Thyroid gland (tissue), 4 donors: ENCODE measurements at regions not wholly inside any gene's neighbourhood (a gene's known extent, or its start where the extent isn't known, plus 50 kb on each side); places are given as distances from the start of the nearest gene placed in this dataset.

Experiments used
- CTCF ChIP-seq, 6 experiments: fragments of 200-600 bp in 3 of 6; fragments of 450-650 bp in 3 of 6; sonication (generic) in 3 of 6; IDR thresholded peaks; one replicate each; pipeline ENCODE4 v1.5.1; 2016 to 2019; ENCODE audit warnings: antibody characterized with exemption in 6 of 6, mild to moderate bottlenecking in 2 of 6, inconsistent platforms in 1 of 6, moderate library complexity in 1 of 6
- POLR2A ChIP-seq, 2 donors: fragments of 450-650 bp; IDR thresholded peaks; one replicate each; pipeline ENCODE4 v1.6.1; 2017; ENCODE audit warnings: antibody characterized with exemption in 2 of 2, mild to moderate bottlenecking in 2 of 2, moderate library complexity in 1 of 2

GRCh38 chr5:44646016-44646415 lies 162.7 kb upstream of the MRPS30 start:
- TF ChIP-seq CTCF (IDR thresholded peaks at IDR 0.05) (no peak), POLR2A (IDR thresholded peaks at IDR 0.05) (no peak)
